Skeletal muscle tissue (tissue), 3 donors: ENCODE measurements at regions not wholly inside any gene's neighbourhood (a gene's known extent, or its start where the extent isn't known, plus 50 kb on each side); places are given as distances from the start of the nearest gene placed in this dataset.
"Not testable (repeated sequence)": the region's sequence is repeated elsewhere in the genome, so short reads cannot be mapped to it uniquely, and the experiment has no call there.

ENCODE experiments used
- H3K27ac ChIP-seq: one replicate; pipeline ENCODE4 v1.7.0; 2013; ENCODE audit warnings: mild to moderate bottlenecking, low read depth, low read length, inconsistent platforms
- H3K27me3 ChIP-seq, 3 donors: one replicate each; pipeline ENCODE4 v1.7.0; 2013; ENCODE audit warnings: low read length in 3 of 3; ENCODE audit not compliant: control insufficient read depth in 3 of 3, insufficient read depth in 3 of 3
- H3K36me3 ChIP-seq, 3 donors: one replicate each; pipeline ENCODE4 v1.7.0; 2013; ENCODE audit warnings: low read length in 3 of 3; ENCODE audit not compliant: control insufficient read depth in 3 of 3, insufficient read depth in 3 of 3
- H3K4me1 ChIP-seq, 3 donors: one replicate each; pipeline ENCODE4 v1.7.0; 2013; ENCODE audit warnings: low read length in 3 of 3, mild to moderate bottlenecking in 3 of 3; ENCODE audit not compliant: control insufficient read depth in 3 of 3, insufficient read depth in 3 of 3
- H3K4me3 ChIP-seq, 3 donors: one replicate each; pipeline ENCODE4 v1.7.0; 2013; ENCODE audit warnings: low read length in 3 of 3
- H3K9ac ChIP-seq, 3 donors: one replicate each; pipeline ENCODE4 v1.7.0; 2013; ENCODE audit warnings: low read length in 3 of 3, mild to moderate bottlenecking in 3 of 3, moderate library complexity in 2 of 3, low read depth in 1 of 3
- H3K9me3 ChIP-seq, 3 donors: one replicate each; pipeline ENCODE4 v1.7.0; 2013; ENCODE audit warnings: low read length in 3 of 3; ENCODE audit not compliant: control insufficient read depth in 3 of 3
- donor health status: Osteomylitis.

GRCh38 chr1:166484471-166484870 lies 317.7 kb upstream of the FAM78B start:
- no peaks in the 10 kb centered on the region for H3K27me3 ChIP-seq
- H3K4me3 ChIP-seq, result no peak overlapping the region
- H3K27ac ChIP-seq, result no peak overlapping the region
- peaks cover 0 to 1% (median 0%) of the 10 kb centered on the region in 3 donors for H3K4me1 ChIP-seq
- no peak overlapping the region for H3K9ac ChIP-seq
- H3K36me3 ChIP-seq, result no peaks in the 10 kb centered on the region
- H3K9me3 ChIP-seq, result no peaks in the 10 kb centered on the region

DNA sequence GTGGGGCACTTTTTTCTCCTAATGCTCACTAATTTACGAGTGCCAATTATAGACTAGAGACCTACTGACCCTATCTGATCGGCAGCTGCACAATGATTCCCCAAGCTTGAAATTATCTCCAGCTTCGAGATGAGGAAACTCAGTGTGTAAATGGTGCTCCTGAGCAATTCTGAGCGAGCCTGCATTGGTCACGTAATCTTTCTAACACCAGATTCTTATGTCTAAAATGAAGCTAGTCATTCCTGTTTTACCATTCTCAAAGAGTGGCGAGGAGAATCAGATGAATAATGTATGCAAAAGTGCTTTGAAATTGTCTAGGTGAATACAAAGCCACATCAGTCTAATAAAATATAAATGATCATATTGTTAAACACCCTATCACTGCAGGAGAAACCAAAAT lies 318.1 kb upstream of the FAM78B start:
- H3K9me3 ChIP-seq, result no peaks in the 10 kb centered on the region
- no peak overlapping the region for H3K9ac ChIP-seq
- no peaks in the 10 kb centered on the region for H3K27me3 ChIP-seq
- H3K36me3 ChIP-seq, result no peaks in the 10 kb centered on the region
- no peak overlapping the region for H3K27ac ChIP-seq
- peaks cover 0 to 2% (median 0%) of the 10 kb centered on the region in 3 donors for H3K4me1 ChIP-seq
- no peak overlapping the region for H3K4me3 ChIP-seq

- no peak overlapping the region for H3K4me3 ChIP-seq
- no peaks in the 10 kb centered on the region for H3K36me3 ChIP-seq
- H3K27ac ChIP-seq, result no peak overlapping the region
- H3K4me1 ChIP-seq, result peaks cover 0 to 2% (median 0%) of the 10 kb centered on the region in 3 donors
- H3K27me3 ChIP-seq, result no peaks in the 10 kb centered on the region
- H3K9me3 ChIP-seq, result no peaks in the 10 kb centered on the region
- H3K9ac ChIP-seq, result no peak overlapping the region
Observed at GRCh38 chr1:166485620-166486019, 318.8 kb upstream of the FAM78B start.

DNA sequence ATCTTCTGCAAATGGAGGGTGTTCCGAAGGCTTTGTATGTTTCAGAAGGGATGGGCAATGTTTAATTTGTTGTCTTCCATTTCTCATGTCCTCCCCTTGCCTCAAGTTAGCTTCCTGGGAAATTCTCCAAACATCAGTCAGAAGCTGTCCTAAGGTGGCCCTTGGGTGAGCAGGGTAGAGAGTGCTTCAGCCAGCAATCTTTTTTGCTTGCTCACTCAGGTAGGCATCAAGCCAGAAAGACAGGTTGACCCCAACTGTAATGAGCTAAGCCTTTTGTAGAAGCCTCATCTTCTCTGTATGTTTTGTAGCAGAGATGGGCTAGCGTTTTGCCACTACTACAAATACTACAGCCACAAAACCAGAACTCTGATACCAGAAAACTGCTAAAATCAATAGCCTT lies 321.5 kb upstream of the FAM78B start:
- H3K9me3 ChIP-seq, result peaks cover 0 to 3% (median 0%) of the 10 kb centered on the region in 3 donors
- no peak overlapping the region for H3K27ac ChIP-seq
- no peaks in the 10 kb centered on the region for H3K36me3 ChIP-seq
- peaks cover 0 to 2% (median 0%) of the 10 kb centered on the region in 3 donors for H3K4me1 ChIP-seq
- no peaks in the 10 kb centered on the region for H3K27me3 ChIP-seq
- H3K4me3 ChIP-seq, result no peak overlapping the region
- H3K9ac ChIP-seq, result no peak overlapping the region

GRCh38 chr1:166489356-166489669 lies 322.5 kb upstream of the FAM78B start:
- Histone ChIP-seq H3K27ac (no peak overlapping the region), H3K4me3 (peak overlapping the region in 2 of 3 donors; percentile 42 to 44), H3K36me3 (no peaks in the 10 kb centered on the region)

DNA sequence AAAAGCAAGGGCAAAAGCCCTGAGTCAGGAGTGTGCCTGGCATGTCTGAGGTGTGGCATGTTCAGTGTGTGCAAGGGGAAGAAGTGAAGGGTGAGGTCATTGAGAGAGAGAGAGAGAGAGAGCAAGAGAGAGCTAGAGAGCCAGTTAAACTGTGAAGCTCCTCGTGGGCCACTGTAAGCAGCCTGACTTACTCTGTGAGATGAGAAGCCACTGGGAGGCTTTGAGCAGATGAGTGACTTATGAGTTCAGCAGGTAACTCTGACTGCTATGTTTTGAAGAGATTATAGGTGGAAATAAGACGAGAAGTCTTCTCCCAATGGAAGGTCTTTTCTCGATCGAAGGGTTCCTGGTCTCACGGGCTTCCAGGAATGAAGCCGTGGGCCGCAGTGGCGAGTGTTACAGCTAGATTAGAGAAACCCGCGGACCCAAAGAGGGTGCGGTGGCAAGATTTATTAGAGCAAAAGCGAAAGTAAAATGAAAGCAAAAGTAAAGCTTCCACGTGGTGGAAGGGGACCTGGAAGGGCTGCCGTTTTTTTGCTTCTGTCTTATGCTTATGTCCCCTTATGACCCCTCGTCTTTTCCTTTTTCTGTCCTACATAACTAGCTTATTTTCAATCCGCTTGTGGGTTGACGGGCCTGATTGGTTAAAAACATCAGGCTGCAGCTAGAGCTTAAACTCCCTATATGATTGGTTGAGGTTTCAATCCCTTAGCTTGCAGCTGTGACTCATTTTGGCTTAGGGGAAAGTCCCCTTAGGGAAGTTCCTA lies 323.1 kb upstream of the FAM78B start:
- peaks cover 0 to 3% (median 0%) of the 10 kb centered on the region in 3 donors for H3K9me3 ChIP-seq
- no peaks in the 10 kb centered on the region for H3K36me3 ChIP-seq
- H3K4me1 ChIP-seq, result peaks cover 0 to 2% (median 0%) of the 10 kb centered on the region in 3 donors
- H3K4me3 ChIP-seq, result peak overlapping the region; percentile 42 to 70 (median 44)
- peak overlapping the region; percentile 68 for H3K27ac ChIP-seq
- peak overlapping the region in 2 of 3 donors; percentile 40 to 54 for H3K9ac ChIP-seq
- no peaks in the 10 kb centered on the region for H3K27me3 ChIP-seq

More at GRCh38 chr1:166489356-166489669, 322.5 kb upstream of the FAM78B start:
- Histone ChIP-seq H3K4me1 (peaks cover 0 to 2% (median 0%) of the 10 kb centered on the region in 3 donors), H3K9ac (peak overlapping the region in 1 of 3 donors; percentile 40), H3K27me3 (no peaks in the 10 kb centered on the region), H3K9me3 (peaks cover 0 to 3% (median 0%) of the 10 kb centered on the region in 3 donors)

GRCh38 chr1:166490437-166490991 lies 323.7 kb upstream of the FAM78B start:
- Histone ChIP-seq H3K36me3 (no peaks in the 10 kb centered on the region), H3K9ac (no peak overlapping the region), H3K27me3 (no peaks in the 10 kb centered on the region), H3K4me3 (peak overlapping the region in 2 of 3 donors; percentile 44 to 70), H3K4me1 (peaks cover 0 to 2% (median 0%) of the 10 kb centered on the region in 3 donors), H3K9me3 (peaks cover 0 to 3% (median 0%) of the 10 kb centered on the region in 3 donors), H3K27ac (no peak overlapping the region)

DNA sequence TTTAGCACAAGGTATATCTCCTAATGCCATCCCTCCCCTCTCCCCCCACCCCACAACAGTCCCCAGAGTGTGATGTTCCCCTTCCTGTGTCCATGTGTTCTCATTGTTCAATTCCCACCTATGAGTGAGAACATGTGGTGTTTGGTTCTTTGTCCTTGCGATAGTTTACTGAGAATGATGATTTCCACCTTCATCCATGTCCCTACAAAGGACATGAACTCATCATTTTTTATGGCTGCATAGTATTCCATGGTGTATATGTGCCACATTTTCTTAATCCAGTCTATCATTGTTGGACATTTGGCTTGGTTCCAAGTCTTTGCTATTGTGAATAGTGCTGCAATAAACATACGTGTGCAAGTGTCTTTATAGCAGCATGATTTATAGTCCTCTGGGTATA lies 327.0 kb upstream of the FAM78B start:
- H3K4me3 ChIP-seq, H3K9ac ChIP-seq, H3K9me3 ChIP-seq, H3K36me3 ChIP-seq, H3K27me3 ChIP-seq, H3K4me1 ChIP-seq, H3K27ac ChIP-seq: not testable (repeated sequence)

GRCh38 chr1:166507347-166507746 lies 331.9 kb upstream of the POGK start:
- Histone ChIP-seq H3K27me3 (no peaks in the 10 kb centered on the region), H3K4me1 (no peaks in the 10 kb centered on the region), H3K36me3 (no peaks in the 10 kb centered on the region), H3K9me3 (peaks cover 0 to 1% (median 0%) of the 10 kb centered on the region in 3 donors), H3K27ac (no peak overlapping the region), H3K4me3 (no peak overlapping the region), H3K9ac (no peak overlapping the region)

- H3K9me3 ChIP-seq, result peaks cover 0 to 3% (median 2%) of the 10 kb centered on the region in 3 donors
- no peaks in the 10 kb centered on the region for H3K27me3 ChIP-seq
- H3K4me3 ChIP-seq, result no peak overlapping the region
- no peaks in the 10 kb centered on the region for H3K4me1 ChIP-seq
- no peak overlapping the region for H3K9ac ChIP-seq
- no peaks in the 10 kb centered on the region for H3K36me3 ChIP-seq
- H3K27ac ChIP-seq, result no peak overlapping the region
Observed at GRCh38 chr1:166511761-166512160, 327.5 kb upstream of the POGK start.
